ENCODE measurements at regions not wholly inside any gene's neighbourhood (a gene's known extent, or its start where the extent isn't known, plus 50 kb on each side); places are given as distances from the start of the nearest gene placed in this dataset.
A peak's percentile ranks its signal among the peaks of the same experiment; 100 is the strongest.

GRCh38 chr18:70386582-70386981 lies 97.7 kb downstream of the SOCS6 start:
- no peak for DNase-seq (ENCODE audit: low read depth)

- no peak for DNase-seq (ENCODE audit: low read depth)
These were observed 96.6 kb downstream of the SOCS6 start for GRCh38 chr18:70385474-70385873.

DNA sequence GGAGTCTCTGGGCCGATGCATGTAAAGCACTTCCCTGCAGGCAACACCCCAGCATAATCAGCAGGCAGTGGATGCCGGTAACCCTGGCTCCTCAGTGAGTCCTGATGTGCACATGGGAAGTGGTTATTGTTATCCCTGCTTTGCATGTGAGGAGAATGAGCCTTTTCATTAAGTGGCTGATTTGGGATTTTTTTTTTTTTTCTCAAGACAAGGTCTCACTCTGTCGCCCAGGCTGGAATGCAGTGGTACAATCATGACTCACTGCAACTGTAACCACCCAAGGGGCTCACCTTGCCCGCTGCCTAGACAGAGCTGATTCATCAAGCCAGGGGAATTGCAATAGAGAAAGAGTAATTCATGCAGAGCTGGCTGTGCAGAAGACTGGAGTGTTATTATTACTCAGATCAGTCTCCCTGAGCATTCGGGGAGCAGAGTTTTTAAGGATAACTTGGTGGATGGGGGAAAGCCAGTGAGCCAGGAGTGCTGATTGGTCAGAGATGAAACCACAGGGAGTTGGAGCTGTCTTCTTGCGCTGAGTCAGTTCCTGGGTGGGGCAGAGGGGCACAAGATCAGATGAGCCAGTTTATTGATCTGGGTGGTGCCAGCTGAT lies 95.4 kb downstream of the SOCS6 start:
- DNase-seq (ENCODE audit: low read depth), result peak; percentile 67

DNA sequence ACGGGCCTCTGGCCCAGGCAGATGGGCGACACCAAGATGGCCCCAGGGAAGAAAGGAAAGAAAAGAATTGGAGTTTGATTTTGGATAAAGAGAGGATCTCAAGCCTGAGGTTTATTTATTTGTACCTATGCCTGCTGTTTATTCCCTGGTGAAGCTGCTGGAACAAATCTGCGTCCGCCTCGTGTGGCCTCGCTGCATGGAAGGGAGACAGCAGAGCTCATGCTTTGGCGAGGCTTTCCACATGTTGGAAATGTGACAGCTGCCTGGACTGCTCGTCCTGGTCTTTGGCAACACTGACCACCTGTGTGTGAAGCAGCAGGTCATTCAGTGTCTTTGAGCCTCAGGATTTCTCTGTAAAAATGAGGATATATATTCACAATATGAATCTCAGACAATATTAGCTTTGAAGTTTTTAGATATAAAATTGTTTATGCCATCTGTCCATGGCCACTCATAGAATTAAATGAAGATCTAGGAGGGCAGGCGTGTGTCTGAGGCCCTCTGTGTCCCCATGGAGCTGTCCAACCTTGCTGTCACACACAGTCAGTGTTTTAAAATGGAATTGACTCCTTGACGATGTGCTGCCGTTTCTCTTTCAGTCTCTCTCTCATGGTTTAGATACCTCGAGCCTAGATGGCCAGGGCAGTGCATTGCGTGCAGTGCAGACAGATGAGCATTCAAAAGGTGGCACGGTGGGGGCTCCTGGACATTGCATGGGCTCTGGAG lies 94.3 kb downstream of the SOCS6 start:
- DNase-seq (ENCODE audit: low read depth), result no peak

DNA sequence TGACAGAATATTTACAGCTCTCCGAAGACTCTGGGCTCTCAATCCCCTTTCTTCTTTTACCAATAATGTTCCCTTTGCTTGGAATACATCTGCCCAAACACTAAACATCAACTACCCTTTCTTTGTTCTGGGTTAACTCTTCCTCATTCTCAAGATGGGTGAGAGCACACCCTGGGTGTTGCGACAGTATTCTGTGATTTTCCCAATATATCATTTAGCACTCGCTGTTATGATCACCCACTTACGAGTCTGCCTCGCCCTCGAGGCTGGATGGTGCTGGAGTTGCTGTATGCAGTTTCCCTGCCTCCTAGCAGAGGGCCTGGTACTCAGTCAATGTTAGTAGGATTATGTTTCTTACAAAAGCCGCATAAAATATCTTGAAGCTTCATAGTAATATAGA lies 93.2 kb downstream of the SOCS6 start:
- no peak for DNase-seq (ENCODE audit: low read depth)

- no peak for DNase-seq (ENCODE audit: low read depth)
These were observed 92.4 kb downstream of the SOCS6 start for GRCh38 chr18:70380915-70381896.
